Nephron (organoid): ENCODE measurements at regions not wholly inside any gene's neighbourhood (a gene's known extent, or its start where the extent isn't known, plus 50 kb on each side); places are given as distances from the start of the nearest gene placed in this dataset.
A peak's percentile ranks its signal among the peaks of the same experiment; 100 is the strongest.

Source experiments
- H3K27ac Mint-ChIP-seq, 3 experiments: 2 replicates each; pipeline ENCODE4 v1.8.0; 2020; ENCODE audit warnings: mixed read lengths in 3 of 3, mild to moderate bottlenecking in 2 of 3, moderate library complexity in 1 of 3
- H3K27me3 Mint-ChIP-seq: 2 replicates; pipeline ENCODE4 v1.8.0; 2021; ENCODE audit warnings: low read depth, mild to moderate bottlenecking, moderate library complexity, mixed read lengths
- H3K36me3 Mint-ChIP-seq: 2 replicates; pipeline ENCODE4 v1.8.0; 2020; ENCODE audit warnings: low read depth, mixed read lengths
- H3K4me1 Mint-ChIP-seq: 2 replicates; pipeline ENCODE4 v1.8.0; 2020; ENCODE audit warnings: mixed read lengths
- H3K4me3 Mint-ChIP-seq, 3 experiments: 2 replicates each; pipeline ENCODE4 v1.8.0; 2020; ENCODE audit warnings: mild to moderate bottlenecking in 3 of 3, mixed read lengths in 3 of 3, moderate library complexity in 2 of 3
- H3K9me3 Mint-ChIP-seq: 2 replicates; pipeline ENCODE4 v1.8.0; 2020; ENCODE audit warnings: mixed read lengths
- CTCF ChIP-seq, 3 experiments: fragments of 200-600 bp; sonication (generic); IDR thresholded peaks; one replicate each; pipeline ENCODE4 v1.5.0; 2021; ENCODE audit warnings: antibody characterized with exemption in 3 of 3; ENCODE audit not compliant: unreplicated experiment in 3 of 3

DNA sequence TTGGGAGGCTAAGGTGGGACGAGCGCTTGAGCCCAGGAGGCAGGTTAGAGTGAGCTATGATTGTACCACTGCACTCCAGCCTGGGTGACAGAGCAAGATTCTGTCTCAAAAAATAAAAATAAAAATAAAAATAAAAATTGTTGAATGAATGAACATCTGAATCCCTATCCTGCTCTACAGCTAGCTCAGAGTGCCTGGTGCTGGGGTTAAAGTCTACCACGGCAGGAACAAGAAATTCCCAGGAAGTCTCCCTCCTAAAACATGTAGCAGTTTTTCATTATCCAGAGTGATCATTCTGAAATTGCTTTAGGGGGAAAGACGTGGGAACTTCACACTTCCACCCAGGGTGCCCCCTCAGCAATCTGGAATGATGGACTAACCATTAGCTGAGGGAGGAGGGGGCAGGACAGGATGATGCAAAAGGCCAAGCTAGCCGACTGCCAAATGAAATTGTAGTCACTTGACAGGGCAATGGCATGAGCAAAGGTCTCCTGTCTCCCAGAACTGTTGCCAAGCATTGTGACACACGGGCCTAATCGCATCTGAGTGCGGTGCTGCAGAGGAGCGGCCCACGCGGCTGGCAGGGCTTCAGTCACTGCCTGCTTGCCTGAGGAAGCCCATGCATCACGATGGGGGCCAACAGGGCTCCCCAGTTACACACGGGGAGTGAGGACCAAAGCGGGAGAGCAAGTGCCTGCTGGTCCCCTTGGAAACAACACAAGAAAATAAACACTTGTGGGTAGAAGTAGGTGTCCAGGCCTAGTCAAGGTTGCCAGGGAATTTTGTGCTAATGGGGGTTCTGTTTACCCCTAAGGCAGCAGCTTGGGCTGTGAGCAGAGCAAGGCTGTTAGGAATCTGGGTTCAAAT, 85.7 kb downstream of the NENF start:
- no peaks in the 10 kb centered on the region for H3K36me3 Mint-ChIP-seq
- H3K27me3 Mint-ChIP-seq = peaks cover 30% of the 10 kb centered on the region

DNA sequence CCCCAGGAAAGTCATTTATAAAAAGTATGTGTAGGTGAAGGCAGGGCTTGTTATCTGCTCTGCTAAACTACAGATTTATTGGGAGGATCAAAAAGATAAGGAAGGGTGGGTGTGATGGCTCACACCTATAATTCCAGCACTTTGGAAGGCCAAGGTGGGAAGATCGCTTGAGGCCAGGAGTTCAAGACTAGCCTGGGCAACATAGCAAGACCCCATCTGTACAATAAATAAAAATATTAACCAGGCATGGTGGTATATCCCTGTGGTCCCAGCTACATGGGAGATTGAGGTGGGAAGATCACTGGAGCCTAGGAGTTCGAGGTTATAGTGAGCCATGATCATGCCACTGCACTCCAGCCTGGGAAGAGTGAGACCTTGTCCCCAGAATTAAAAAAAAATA, 86.4 kb downstream of the NENF start:
- no peaks in the 10 kb centered on the region for H3K36me3 Mint-ChIP-seq
- H3K4me1 Mint-ChIP-seq = no peaks in the 10 kb centered on the region
- peak overlapping the region in 1 of 3 experiments; percentile 37 for H3K27ac Mint-ChIP-seq
- TF ChIP-seq CTCF (IDR thresholded peaks at IDR 0.05; ENCODE audit: unreplicated experiment in 3 of 3) = no peak
- H3K4me3 Mint-ChIP-seq = no peak overlapping the region
- no peaks in the 10 kb centered on the region for H3K9me3 Mint-ChIP-seq
- H3K27me3 Mint-ChIP-seq = peaks cover 29% of the 10 kb centered on the region

More for the DNA sequence above, 85.7 kb downstream of the NENF start:
- Mint-ChIP-seq H3K4me3 (no peak overlapping the region), H3K4me1 (peaks cover under 1% of the 10 kb centered on the region), H3K9me3 (no peaks in the 10 kb centered on the region), H3K27ac (peak overlapping the region in 2 of 3 experiments; percentile 37 to 64)
- TF ChIP-seq CTCF (IDR thresholded peaks at IDR 0.05; ENCODE audit: unreplicated experiment in 3 of 3) = no peak

- Mint-ChIP-seq H3K27me3 (peaks cover 24% of the 10 kb centered on the region), H3K4me3 (no peak overlapping the region), H3K36me3 (no peaks in the 10 kb centered on the region), H3K27ac (no peak overlapping the region), H3K4me1 (no peaks in the 10 kb centered on the region), H3K9me3 (no peaks in the 10 kb centered on the region)
- no peak for TF ChIP-seq CTCF (IDR thresholded peaks at IDR 0.05; ENCODE audit: unreplicated experiment in 3 of 3)
Measured at GRCh38 chr1:212520299-212520698, 87.6 kb downstream of the NENF start.

GRCh38 chr1:212520746-212521145, 87.8 kb upstream of the ATF3 start:
- no peaks in the 10 kb centered on the region for H3K4me1 Mint-ChIP-seq

GRCh38 chr1:212525479-212526110, 83.0 kb upstream of the ATF3 start:
- no peak overlapping the region for H3K27ac Mint-ChIP-seq
- H3K36me3 Mint-ChIP-seq = no peaks in the 10 kb centered on the region
- no peaks in the 10 kb centered on the region for H3K27me3 Mint-ChIP-seq
- no peak overlapping the region for H3K4me3 Mint-ChIP-seq
- TF ChIP-seq CTCF (IDR thresholded peaks at IDR 0.05; ENCODE audit: unreplicated experiment in 3 of 3) = no peak
- H3K9me3 Mint-ChIP-seq = no peaks in the 10 kb centered on the region
- H3K4me1 Mint-ChIP-seq = peaks cover 15% of the 10 kb centered on the region

More at GRCh38 chr1:212520746-212521145, 87.8 kb upstream of the ATF3 start:
- Mint-ChIP-seq H3K9me3 (no peaks in the 10 kb centered on the region), H3K27ac (no peak overlapping the region), H3K36me3 (no peaks in the 10 kb centered on the region), H3K4me3 (no peak overlapping the region), H3K27me3 (peaks cover 20% of the 10 kb centered on the region)
- TF ChIP-seq CTCF (IDR thresholded peaks at IDR 0.05; ENCODE audit: unreplicated experiment in 3 of 3) = no peak
